Prostate gland (tissue), 2 donors: ENCODE measurements at regions not wholly inside any gene's neighbourhood (a gene's known extent, or its start where the extent isn't known, plus 50 kb on each side); places are given as distances from the start of the nearest gene placed in this dataset.
"Not testable (repeated sequence)": the region's sequence is repeated elsewhere in the genome, so short reads cannot be mapped to it uniquely, and the experiment has no call there.

ENCODE experiments used
- DNase-seq: peaks from one replicate; pipeline ENCODE4 v3.0.0-alpha.2; 2019; ENCODE audit warnings: low spot score
- H3K27ac ChIP-seq, 2 donors: fragments of 200-600 bp; sonication (generic); 2 replicates each; pipeline ENCODE4 v1.5.1; 2017 to 2019
- H3K27me3 ChIP-seq: fragments of 200-600 bp; sonication (generic); replicated peaks from 2 replicates; pipeline ENCODE4 v1.5.1; 2019; ENCODE audit not compliant: insufficient read depth
- H3K36me3 ChIP-seq, 2 donors: fragments of 200-600 bp; sonication (generic); 1 replicate in 1 of 2; 2 replicates in 1 of 2; pipeline versions ENCODE4 v1.5.1 to v1.8.1; 2017 to 2019
- H3K4me1 ChIP-seq: fragments of 200-600 bp; sonication (generic); replicated peaks from 2 replicates; pipeline ENCODE4 v1.5.1; 2019
- H3K4me3 ChIP-seq, 2 donors: fragments of 200-600 bp; sonication (generic); 2 replicates each; pipeline ENCODE4 v1.5.1; 2017 to 2019
- H3K9me3 ChIP-seq: fragments of 200-600 bp; sonication (generic); 2 replicates; pipeline ENCODE4 v1.5.1; 2017
- CTCF ChIP-seq, 4 experiments: fragments of 200-600 bp in 2 of 4; fragments of 450-650 bp in 2 of 4; sonication (generic) in 2 of 4; IDR thresholded peaks; 1 replicate in 3 of 4; 2 replicates in 1 of 4; pipeline ENCODE4 v1.5.1; 2016 to 2019; ENCODE audit warnings: antibody characterized with exemption in 4 of 4, mild to moderate bottlenecking in 2 of 4, moderate library complexity in 2 of 4
- POLR2A ChIP-seq: fragments of 450-650 bp; IDR thresholded peaks from one replicate; pipeline ENCODE4 v1.6.1; 2016; ENCODE audit warnings: antibody characterized with exemption, mild to moderate bottlenecking
- POLR2AphosphoS5 ChIP-seq: sonication (generic); formaldehyde crosslinking; IDR thresholded peaks from one replicate; pipeline ENCODE4 v1.6.1; 2017; ENCODE audit warnings: antibody characterized with exemption
- WGBS: methylation state at CpG from one replicate; pipeline ENCODE4 v1.1.5; 2018; 5-methylcytosine and 5-hydroxymethylcytosine counted together
- intact Hi-C: fragments of 100-400 bp; cut with DNase I; formaldehyde crosslinking; loops from one replicate; pipeline ENCODE4 v1.14.2; 2022

- no peaks in the 10 kb centered on the region for H3K27me3 ChIP-seq
- H3K4me3 ChIP-seq = no peak overlapping the region
- H3K36me3 ChIP-seq = no peaks in the 10 kb centered on the region
- no peaks in the 10 kb centered on the region for H3K4me1 ChIP-seq
- intact Hi-C loops = no loop called here
- DNase-seq = no peak
- TF ChIP-seq CTCF (IDR thresholded peaks at IDR 0.05) (no peak), POLR2A (no peak), POLR2AphosphoS5 (no peak)
- no peaks in the 10 kb centered on the region for H3K9me3 ChIP-seq
- no peak overlapping the region for H3K27ac ChIP-seq
- WGBS = 79% methylated on average over 4 of the region's 4 CpGs
Observed at GRCh38 chr2:58407487-58407886, 166.4 kb upstream of the FANCL start.

GRCh38 chr2:58405341-58405740 lies 164.2 kb upstream of the FANCL start:
- Histone ChIP-seq H3K27me3 (no peaks in the 10 kb centered on the region), H3K27ac (no peak overlapping the region), H3K36me3 (no peaks in the 10 kb centered on the region), H3K4me1 (no peaks in the 10 kb centered on the region), H3K4me3 (no peak overlapping the region), H3K9me3 (no peaks in the 10 kb centered on the region)
- no peak for DNase-seq
- TF ChIP-seq POLR2AphosphoS5 (no peak), POLR2A (no peak), CTCF (IDR thresholded peaks at IDR 0.05) (no peak)
- intact Hi-C loops = no loop called here
- 72% methylated on average over 1 of the region's 1 CpG for WGBS

- no peak overlapping the region for H3K27ac ChIP-seq
- no peaks in the 10 kb centered on the region for H3K4me1 ChIP-seq
- 80% methylated on average over 2 of the region's 2 CpGs for WGBS
- H3K4me3 ChIP-seq = no peak overlapping the region
- no peaks in the 10 kb centered on the region for H3K27me3 ChIP-seq
- intact Hi-C loops = no loop called here
- H3K36me3 ChIP-seq = no peaks in the 10 kb centered on the region
- no peak for TF ChIP-seq CTCF (IDR thresholded peaks at IDR 0.05)
- no peak for TF ChIP-seq POLR2A
- TF ChIP-seq POLR2AphosphoS5 = no peak
- no peaks in the 10 kb centered on the region for H3K9me3 ChIP-seq
- no peak for DNase-seq
Observed at GRCh38 chr2:58401936-58402335, 160.8 kb upstream of the FANCL start.

GRCh38 chr2:58398406-58398805 lies 157.3 kb upstream of the FANCL start:
- no peaks in the 10 kb centered on the region for H3K27me3 ChIP-seq
- H3K9me3 ChIP-seq = no peaks in the 10 kb centered on the region
- no peak for DNase-seq
- no peak overlapping the region for H3K27ac ChIP-seq
- H3K36me3 ChIP-seq = no peaks in the 10 kb centered on the region
- no peaks in the 10 kb centered on the region for H3K4me1 ChIP-seq
- TF ChIP-seq POLR2A (no peak), CTCF (IDR thresholded peaks at IDR 0.05) (no peak)
- H3K4me3 ChIP-seq = no peak overlapping the region
- intact Hi-C loops = no loop called here

GRCh38 chr2:58387701-58388100 lies 146.6 kb upstream of the FANCL start:
- H3K27me3 ChIP-seq = no peaks in the 10 kb centered on the region
- no peak overlapping the region for H3K27ac ChIP-seq
- H3K4me3 ChIP-seq = no peak overlapping the region
- TF ChIP-seq POLR2AphosphoS5 = no peak
- no peak for TF ChIP-seq CTCF (IDR thresholded peaks at IDR 0.05)
- no peak for TF ChIP-seq POLR2A
- no peaks in the 10 kb centered on the region for H3K4me1 ChIP-seq
- no peak for DNase-seq
- no peaks in the 10 kb centered on the region for H3K9me3 ChIP-seq
- 100% methylated on average over 1 of the region's 1 CpG for WGBS
- no peaks in the 10 kb centered on the region for H3K36me3 ChIP-seq
- intact Hi-C loops = no loop called here

- intact Hi-C loops, DNase-seq, H3K36me3 ChIP-seq, H3K4me3 ChIP-seq, H3K27me3 ChIP-seq, H3K9me3 ChIP-seq, H3K27ac ChIP-seq, H3K4me1 ChIP-seq: not testable (repeated sequence)
- WGBS = 58% methylated on average over 14 of the region's 14 CpGs
Observed at GRCh38 chr2:58386904-58387303, 145.8 kb upstream of the FANCL start.
